ENCODE measurements at regions not wholly inside any gene's neighbourhood (a gene's known extent, or its start where the extent isn't known, plus 50 kb on each side); places are given as distances from the start of the nearest gene placed in this dataset.

- Histone ChIP-seq H3K27ac (replicated peaks; ENCODE audit: low read length) (no peak overlapping the region), H2BK12ac (ENCODE audit: low read length) (no peak overlapping the region), H3K14ac (ENCODE audit: low read length) (no peak overlapping the region), H2AK5ac (ENCODE audit: low read depth, low read length) (no peak overlapping the region), H3K4ac (ENCODE audit: low read length) (no peak overlapping the region), H3K18ac (ENCODE audit: low read length) (no peak overlapping the region), H3K27me3 (ENCODE audit: control insufficient read depth in 3 of 3, insufficient read depth in 3 of 3, low read depth in 1 of 3, low read length in 3 of 3) (no peaks in the 10 kb centered on the region), H2BK120ac (ENCODE audit: low read depth, low read length) (no peak overlapping the region), H3K79me1 (ENCODE audit: low read depth, low read length) (no peaks in the 10 kb centered on the region), H3K36me3 (replicated peaks in 1 of 2; ENCODE audit: control insufficient read depth in 2 of 2, insufficient read depth in 2 of 2, low read length in 2 of 2) (no peaks in the 10 kb centered on the region), H2BK15ac (ENCODE audit: low read length) (no peak overlapping the region), H3K9ac (ENCODE audit: low read depth, low read length, poor library complexity) (no peak overlapping the region), H3K4me1 (ENCODE audit: control insufficient read depth in 2 of 2, insufficient read depth in 1 of 2, low read depth in 1 of 2, low read length in 2 of 2) (no peaks in the 10 kb centered on the region), H4K91ac (ENCODE audit: low read depth, low read length, poor library complexity) (no peak overlapping the region), H2AFZ (ENCODE audit: low read length) (no peak overlapping the region), H4K8ac (ENCODE audit: low read depth, low read length) (peak overlapping the region; percentile 78), H3K9me3 (replicated peaks in 1 of 2; ENCODE audit: control insufficient read depth in 2 of 2, insufficient read depth in 1 of 2, low read depth in 1 of 2, low read length in 2 of 2) (peaks cover 0 to 2% of the 10 kb centered on the region in 2 donors), H3K23ac (ENCODE audit: low read depth, low read length, poor library complexity) (no peak overlapping the region), H2BK5ac (ENCODE audit: low read length) (no peak overlapping the region), H3K4me3 (ENCODE audit: low read length in 2 of 2) (no peak overlapping the region), H3K4me2 (ENCODE audit: insufficient read depth, low read length, poor library complexity, severe bottlenecking) (no peak overlapping the region)
- WGBS, 2 donors (ENCODE audit: extremely low coverage in 2 of 2, insufficient read length in 2 of 2, insufficient replicate concordance in 1 of 2): no CpG with 5 or more reads among the region's 5 CpGs
- no peak for DNase-seq (ENCODE audit: low spot score)
These were observed 1142.3 kb upstream of the CELF2 start for GRCh38 chr10:9875353-9875752.

- WGBS, 2 donors (ENCODE audit: extremely low coverage in 2 of 2, insufficient read length in 2 of 2, insufficient replicate concordance in 1 of 2): no CpG with 5 or more reads among the region's 12 CpGs
- H3K4ac ChIP-seq (ENCODE audit: low read length): no peak overlapping the region
- H3K9me3 ChIP-seq (replicated peaks in 1 of 2; ENCODE audit: control insufficient read depth in 2 of 2, insufficient read depth in 1 of 2, low read depth in 1 of 2, low read length in 2 of 2): peaks cover 0 to 2% of the 10 kb centered on the region in 2 donors
- no peak overlapping the region for H3K23ac ChIP-seq (ENCODE audit: low read depth, low read length, poor library complexity)
- H3K9ac ChIP-seq (ENCODE audit: low read depth, low read length, poor library complexity): no peak overlapping the region
- no peak overlapping the region for H2BK12ac ChIP-seq (ENCODE audit: low read length)
- no peak overlapping the region for H4K91ac ChIP-seq (ENCODE audit: low read depth, low read length, poor library complexity)
- no peak overlapping the region for H3K27ac ChIP-seq (replicated peaks; ENCODE audit: low read length)
- no peak overlapping the region for H2AK5ac ChIP-seq (ENCODE audit: low read depth, low read length)
- H3K14ac ChIP-seq (ENCODE audit: low read length): no peak overlapping the region
- H2BK15ac ChIP-seq (ENCODE audit: low read length): no peak overlapping the region
- H2BK5ac ChIP-seq (ENCODE audit: low read length): no peak overlapping the region
- no peaks in the 10 kb centered on the region for H3K36me3 ChIP-seq (replicated peaks in 1 of 2; ENCODE audit: control insufficient read depth in 2 of 2, insufficient read depth in 2 of 2, low read length in 2 of 2)
- no peaks in the 10 kb centered on the region for H3K27me3 ChIP-seq (ENCODE audit: control insufficient read depth in 3 of 3, insufficient read depth in 3 of 3, low read depth in 1 of 3, low read length in 3 of 3)
- H3K79me1 ChIP-seq (ENCODE audit: low read depth, low read length): no peaks in the 10 kb centered on the region
- H3K4me1 ChIP-seq (ENCODE audit: control insufficient read depth in 2 of 2, insufficient read depth in 1 of 2, low read depth in 1 of 2, low read length in 2 of 2): no peaks in the 10 kb centered on the region
- no peak overlapping the region for H3K4me2 ChIP-seq (ENCODE audit: insufficient read depth, low read length, poor library complexity, severe bottlenecking)
- no peak overlapping the region for H4K8ac ChIP-seq (ENCODE audit: low read depth, low read length)
- no peak for DNase-seq (ENCODE audit: low spot score)
- H3K4me3 ChIP-seq (ENCODE audit: low read length in 2 of 2): no peak overlapping the region
- H2AFZ ChIP-seq (ENCODE audit: low read length): no peak overlapping the region
- H3K18ac ChIP-seq (ENCODE audit: low read length): no peak overlapping the region
- no peak overlapping the region for H2BK120ac ChIP-seq (ENCODE audit: low read depth, low read length)
These were observed 1139.7 kb upstream of the CELF2 start for GRCh38 chr10:9877978-9878377.

GRCh38 chr10:9878383-9878782, 1139.3 kb upstream of the CELF2 start:
- Histone ChIP-seq H3K9me3 (replicated peaks in 1 of 2; ENCODE audit: control insufficient read depth in 2 of 2, insufficient read depth in 1 of 2, low read depth in 1 of 2, low read length in 2 of 2) (peaks cover 0 to 2% of the 10 kb centered on the region in 2 donors), H3K18ac (ENCODE audit: low read length) (no peak overlapping the region), H2BK15ac (ENCODE audit: low read length) (no peak overlapping the region), H3K14ac (ENCODE audit: low read length) (no peak overlapping the region), H3K4ac (ENCODE audit: low read length) (no peak overlapping the region), H3K27ac (replicated peaks; ENCODE audit: low read length) (no peak overlapping the region), H3K4me2 (ENCODE audit: insufficient read depth, low read length, poor library complexity, severe bottlenecking) (no peak overlapping the region), H2BK12ac (ENCODE audit: low read length) (no peak overlapping the region), H2AFZ (ENCODE audit: low read length) (no peak overlapping the region), H3K9ac (ENCODE audit: low read depth, low read length, poor library complexity) (no peak overlapping the region), H2BK120ac (ENCODE audit: low read depth, low read length) (no peak overlapping the region), H3K4me3 (ENCODE audit: low read length in 2 of 2) (no peak overlapping the region), H3K23ac (ENCODE audit: low read depth, low read length, poor library complexity) (no peak overlapping the region), H4K91ac (ENCODE audit: low read depth, low read length, poor library complexity) (no peak overlapping the region), H2BK5ac (ENCODE audit: low read length) (no peak overlapping the region), H3K27me3 (ENCODE audit: control insufficient read depth in 3 of 3, insufficient read depth in 3 of 3, low read depth in 1 of 3, low read length in 3 of 3) (no peaks in the 10 kb centered on the region), H2AK5ac (ENCODE audit: low read depth, low read length) (no peak overlapping the region), H3K36me3 (replicated peaks in 1 of 2; ENCODE audit: control insufficient read depth in 2 of 2, insufficient read depth in 2 of 2, low read length in 2 of 2) (no peaks in the 10 kb centered on the region), H3K4me1 (ENCODE audit: control insufficient read depth in 2 of 2, insufficient read depth in 1 of 2, low read depth in 1 of 2, low read length in 2 of 2) (no peaks in the 10 kb centered on the region), H4K8ac (ENCODE audit: low read depth, low read length) (no peak overlapping the region), H3K79me1 (ENCODE audit: low read depth, low read length) (no peaks in the 10 kb centered on the region)
- WGBS, 2 donors (ENCODE audit: extremely low coverage in 2 of 2, insufficient read length in 2 of 2, insufficient replicate concordance in 1 of 2): no CpG with 5 or more reads among the region's 10 CpGs
- DNase-seq (ENCODE audit: low spot score): no peak

GRCh38 chr10:9885761-9886160, 1131.9 kb upstream of the CELF2 start:
- H3K18ac ChIP-seq (ENCODE audit: low read length): no peak overlapping the region
- no CpG with 5 or more reads among the region's 3 CpGs for WGBS, 2 donors (ENCODE audit: extremely low coverage in 2 of 2, insufficient read length in 2 of 2, insufficient replicate concordance in 1 of 2)
- no peak overlapping the region for H2BK12ac ChIP-seq (ENCODE audit: low read length)

More at GRCh38 chr10:9885761-9886160, 1131.9 kb upstream of the CELF2 start:
- H3K27ac ChIP-seq (replicated peaks; ENCODE audit: low read length): no peak overlapping the region
- H3K4ac ChIP-seq (ENCODE audit: low read length): no peak overlapping the region
- no peak overlapping the region for H2AFZ ChIP-seq (ENCODE audit: low read length)
- no peaks in the 10 kb centered on the region for H3K4me1 ChIP-seq (ENCODE audit: control insufficient read depth in 2 of 2, insufficient read depth in 1 of 2, low read depth in 1 of 2, low read length in 2 of 2)
- H3K9ac ChIP-seq (ENCODE audit: low read depth, low read length, poor library complexity): no peak overlapping the region
- DNase-seq (ENCODE audit: low spot score): no peak
- no peak overlapping the region for H3K4me3 ChIP-seq (ENCODE audit: low read length in 2 of 2)
- no peak overlapping the region for H2BK5ac ChIP-seq (ENCODE audit: low read length)
- H3K36me3 ChIP-seq (replicated peaks in 1 of 2; ENCODE audit: control insufficient read depth in 2 of 2, insufficient read depth in 2 of 2, low read length in 2 of 2): no peaks in the 10 kb centered on the region
- no peaks in the 10 kb centered on the region for H3K9me3 ChIP-seq (replicated peaks in 1 of 2; ENCODE audit: control insufficient read depth in 2 of 2, insufficient read depth in 1 of 2, low read depth in 1 of 2, low read length in 2 of 2)
- H3K27me3 ChIP-seq (ENCODE audit: control insufficient read depth in 3 of 3, insufficient read depth in 3 of 3, low read depth in 1 of 3, low read length in 3 of 3): no peaks in the 10 kb centered on the region
- H2BK15ac ChIP-seq (ENCODE audit: low read length): no peak overlapping the region
- H2AK5ac ChIP-seq (ENCODE audit: low read depth, low read length): no peak overlapping the region
- no peak overlapping the region for H2BK120ac ChIP-seq (ENCODE audit: low read depth, low read length)
- H4K8ac ChIP-seq (ENCODE audit: low read depth, low read length): no peak overlapping the region
- H3K4me2 ChIP-seq (ENCODE audit: insufficient read depth, low read length, poor library complexity, severe bottlenecking): no peak overlapping the region
- no peak overlapping the region for H3K14ac ChIP-seq (ENCODE audit: low read length)
- no peaks in the 10 kb centered on the region for H3K79me1 ChIP-seq (ENCODE audit: low read depth, low read length)
- no peak overlapping the region for H4K91ac ChIP-seq (ENCODE audit: low read depth, low read length, poor library complexity)
- H3K23ac ChIP-seq (ENCODE audit: low read depth, low read length, poor library complexity): no peak overlapping the region

All from neuronal stem cell (in vitro differentiated cells).